HG02852 (cell line): ENCODE measurements at regions not wholly inside any gene's neighbourhood (a gene's known extent, or its start where the extent isn't known, plus 50 kb on each side); places are given as distances from the start of the nearest gene placed in this dataset.
A peak's percentile ranks its signal among the peaks of the same experiment; 100 is the strongest.
"Not testable (repeated sequence)": the region's sequence is repeated elsewhere in the genome, so short reads cannot be mapped to it uniquely, and the experiment has no call there.

ENCODE experiments used
- ATAC-seq: cut with Tn5 transposase; IDR thresholded peaks from one replicate; pipeline ENCODE4 v1.9.1; 2021; ENCODE audit warnings: mild to moderate bottlenecking, moderate library complexity; ENCODE audit not compliant: unreplicated experiment

- ATAC-seq, result not testable (repeated sequence)
Measured at GRCh38 chr2:89795530-89795929, 1104.1 kb downstream of the RPIA start.

GRCh38 chr2:89797320-89798038 is 1106.0 kb downstream of the RPIA start:
- ATAC-seq, result no peak

GRCh38 chr2:89801207-89801606 is 1109.7 kb downstream of the RPIA start:
- ATAC-seq, result not testable (repeated sequence)

- not testable (repeated sequence) for ATAC-seq
Measured at GRCh38 chr2:89806363-89806762, 1114.9 kb downstream of the RPIA start.

- ATAC-seq, result no peak
Measured at GRCh38 chr2:89811295-89811694, 1119.8 kb downstream of the RPIA start.

GRCh38 chr2:89811910-89812309 is 1120.4 kb downstream of the RPIA start:
- not testable (repeated sequence) for ATAC-seq

- ATAC-seq, result not testable (repeated sequence)
Measured at GRCh38 chr2:89814359-89814758, 1122.9 kb downstream of the RPIA start.

GRCh38 chr2:89818873-89819272 is 1127.4 kb downstream of the RPIA start:
- ATAC-seq, result no peak

GRCh38 chr2:89819809-89820208 is 1128.3 kb downstream of the RPIA start:
- no peak for ATAC-seq

GRCh38 chr2:89820248-89820647 is 1128.8 kb downstream of the RPIA start:
- no peak for ATAC-seq

- ATAC-seq, result no peak
Measured at GRCh38 chr2:89821455-89821945, 1130.0 kb downstream of the RPIA start.

- ATAC-seq, result not testable (repeated sequence)
Measured at GRCh38 chr2:89822342-89822741, 1130.9 kb downstream of the RPIA start.

GRCh38 chr2:89823556-89823955 is 1132.1 kb downstream of the RPIA start:
- ATAC-seq, result no peak

GRCh38 chr2:89825034-89825433 is 1133.6 kb downstream of the RPIA start:
- ATAC-seq, result no peak

GRCh38 chr2:89826741-89827140 is 1135.3 kb downstream of the RPIA start:
- not testable (repeated sequence) for ATAC-seq

GRCh38 chr2:89827829-89828228 is 1136.4 kb downstream of the RPIA start:
- ATAC-seq, result not testable (repeated sequence)

GRCh38 chr2:89828416-89828815 is 1136.9 kb downstream of the RPIA start:
- ATAC-seq, result not testable (repeated sequence)

- not testable (repeated sequence) for ATAC-seq
Measured at GRCh38 chr2:89828961-89829631, 1137.6 kb downstream of the RPIA start.

- ATAC-seq, result no peak
Measured at GRCh38 chr2:89829828-89830227, 1138.4 kb downstream of the RPIA start.

- ATAC-seq, result peak; percentile 39
Measured at GRCh38 chr2:89830341-89831218, 1139.1 kb downstream of the RPIA start.
